ENCODE measurements at regions not wholly inside any gene's neighbourhood (a gene's known extent, or its start where the extent isn't known, plus 50 kb on each side); places are given as distances from the start of the nearest gene placed in this dataset.

- TF ChIP-seq TCF4 (CRISPR knock-in tag; IDR thresholded peaks at IDR 0.05; ENCODE audit: borderline replicate concordance), result peak; percentile 82; the same call in 1 of the 2 replicates
- TF ChIP-seq OSR1 (CRISPR knock-in tag; IDR thresholded peaks at IDR 0.05), result no peak
- 0 out of 2 replicates have a peak, but pooled peaks have one; percentile 12 for TF ChIP-seq CREB5 (CRISPR knock-in tag; IDR thresholded peaks at IDR 0.05; ENCODE audit: low read depth)
- TF ChIP-seq TSHZ2 (CRISPR knock-in tag; IDR thresholded peaks at IDR 0.05), result peak; percentile 70
- no peak for TF ChIP-seq GLIS3 (CRISPR knock-in tag; IDR thresholded peaks at IDR 0.05)
- TF ChIP-seq ISL1 (CRISPR knock-in tag; IDR thresholded peaks at IDR 0.05), result peak; percentile 83
- 0 out of 2 replicates have a peak, but pooled peaks have one; percentile 8 for TF ChIP-seq ZNF8 (CRISPR knock-in tag; IDR thresholded peaks at IDR 0.05)
- TF ChIP-seq CSDC2 (CRISPR knock-in tag; IDR thresholded peaks at IDR 0.05), result no peak
- ATAC-seq, result no peak
Measured at GRCh38 chr15:87322870-87323269, 933.7 kb downstream of the NTRK3 start.

- no peak for TF ChIP-seq ZNF565 (CRISPR knock-in tag; conservative IDR thresholded peaks at IDR 0.05; ENCODE audit: low read depth)
- TF ChIP-seq RARB (CRISPR knock-in tag; IDR thresholded peaks at IDR 0.05), result no peak
- peak; percentile 81 for TF ChIP-seq ISL1 (CRISPR knock-in tag; IDR thresholded peaks at IDR 0.05)
- peak; percentile 53 for TF ChIP-seq ZFP3 (CRISPR knock-in tag; IDR thresholded peaks at IDR 0.05)
- TF ChIP-seq CREB5 (CRISPR knock-in tag; IDR thresholded peaks at IDR 0.05; ENCODE audit: low read depth), result peak; percentile 69
- ATAC-seq, result no peak
Measured at GRCh38 chr15:87322265-87322664, 934.3 kb downstream of the NTRK3 start.

- TF ChIP-seq CREB5 (CRISPR knock-in tag; IDR thresholded peaks at IDR 0.05; ENCODE audit: low read depth) (no peak), ZNF70 (CRISPR knock-in tag; IDR thresholded peaks at IDR 0.05) (no peak), GLIS3 (CRISPR knock-in tag; IDR thresholded peaks at IDR 0.05) (no peak), ISL1 (CRISPR knock-in tag; IDR thresholded peaks at IDR 0.05) (no peak), RARB (CRISPR knock-in tag; IDR thresholded peaks at IDR 0.05) (no peak), ZNF8 (CRISPR knock-in tag; IDR thresholded peaks at IDR 0.05) (no peak), TOX (CRISPR knock-in tag; IDR thresholded peaks at IDR 0.05; ENCODE audit: borderline replicate concordance) (no peak), CSRNP3 (CRISPR knock-in tag; IDR thresholded peaks at IDR 0.05) (no peak), TSHZ2 (CRISPR knock-in tag; IDR thresholded peaks at IDR 0.05) (no peak), SNAI2 (CRISPR knock-in tag; IDR thresholded peaks at IDR 0.05) (no peak), ZFP30 (CRISPR knock-in tag; IDR thresholded peaks at IDR 0.05) (no peak), POU6F1 (CRISPR knock-in tag; IDR thresholded peaks at IDR 0.05; ENCODE audit: borderline replicate concordance, low read depth) (no peak), PPARA (CRISPR knock-in tag; IDR thresholded peaks at IDR 0.05; ENCODE audit: borderline replicate concordance) (no peak), CSDC2 (CRISPR knock-in tag; IDR thresholded peaks at IDR 0.05) (no peak), PATZ1 (CRISPR knock-in tag; IDR thresholded peaks at IDR 0.05; ENCODE audit: borderline replicate concordance) (no peak), ZFP3 (CRISPR knock-in tag; IDR thresholded peaks at IDR 0.05) (no peak), TCF4 (CRISPR knock-in tag; IDR thresholded peaks at IDR 0.05; ENCODE audit: borderline replicate concordance) (no peak), ZNF565 (CRISPR knock-in tag; conservative IDR thresholded peaks at IDR 0.05; ENCODE audit: low read depth) (no peak), OSR1 (CRISPR knock-in tag; IDR thresholded peaks at IDR 0.05) (no peak), BACH2 (CRISPR knock-in tag; IDR thresholded peaks at IDR 0.05; ENCODE audit: borderline replicate concordance) (no peak)
Measured at GRCh38 chr15:87317900-87318299, 938.6 kb downstream of the NTRK3 start.

More at GRCh38 chr15:87317900-87318299, 938.6 kb downstream of the NTRK3 start:
- no peak for ATAC-seq

Measured in SK-N-SH treated with all-trans-retinoic acid at 6 μM for 48 hours (cell line).